H1 (cell line): ENCODE measurements at regions not wholly inside any gene's neighbourhood (a gene's known extent, or its start where the extent isn't known, plus 50 kb on each side); places are given as distances from the start of the nearest gene placed in this dataset.

ENCODE experiments used
- CEBPB ChIP-seq: IDR thresholded peaks from 2 replicates; pipeline ENCODE4 v1.6.1; 2012; ENCODE audit warnings: low read depth, low read length
- CHD7 ChIP-seq: fragments of 300-600 bp; sonication (generic); IDR thresholded peaks from 2 replicates; pipeline ENCODE4 v1.7.1; 2012; ENCODE audit warnings: low read length, moderate library complexity, mild to moderate bottlenecking, inconsistent platforms; ENCODE audit not compliant: insufficient replicate concordance
- GTF2F1 ChIP-seq: IDR thresholded peaks from 2 replicates; pipeline ENCODE4 v1.6.1; 2012; ENCODE audit warnings: low read depth, low read length, improper control_type of control experiment, borderline replicate concordance
- RAD21 ChIP-seq, 2 experiments: IDR thresholded peaks in 1 of 2; conservative IDR thresholded peaks in 1 of 2; 2 replicates each; pipeline ENCODE4 v1.6.1; 2011; ENCODE audit warnings: low read depth in 2 of 2, low read length in 2 of 2, improper control_type of control experiment in 1 of 2, inconsistent platforms in 1 of 2, mild to moderate bottlenecking in 1 of 2, moderate library complexity in 1 of 2
- SP1 ChIP-seq: IDR thresholded peaks from 2 replicates; pipeline ENCODE4 v1.6.1; 2011; ENCODE audit warnings: low read depth, low read length
- TBP ChIP-seq: IDR thresholded peaks from 2 replicates; pipeline ENCODE4 v1.6.1; 2011; ENCODE audit warnings: low read depth, low read length, improper control_type of control experiment
- USF2 ChIP-seq: IDR thresholded peaks from 2 replicates; pipeline ENCODE4 v1.6.1; 2011; ENCODE audit warnings: low read length, improper control_type of control experiment
- TF ChIP-seq, protein P1 (sequence below), 3 experiments: IDR thresholded peaks; 1 replicate in 2 of 3; 2 replicates in 1 of 3; pipeline versions ENCODE4 v1.5.1 to v1.6.1; 2011; ENCODE audit warnings: low read length in 3 of 3, mild to moderate bottlenecking in 3 of 3, inconsistent platforms in 2 of 3, low read depth in 1 of 3, moderate library complexity in 1 of 3; ENCODE audit not compliant: insufficient read depth in 1 of 3; ENCODE audit errors: control extremely low read depth in 1 of 3

DNA sequence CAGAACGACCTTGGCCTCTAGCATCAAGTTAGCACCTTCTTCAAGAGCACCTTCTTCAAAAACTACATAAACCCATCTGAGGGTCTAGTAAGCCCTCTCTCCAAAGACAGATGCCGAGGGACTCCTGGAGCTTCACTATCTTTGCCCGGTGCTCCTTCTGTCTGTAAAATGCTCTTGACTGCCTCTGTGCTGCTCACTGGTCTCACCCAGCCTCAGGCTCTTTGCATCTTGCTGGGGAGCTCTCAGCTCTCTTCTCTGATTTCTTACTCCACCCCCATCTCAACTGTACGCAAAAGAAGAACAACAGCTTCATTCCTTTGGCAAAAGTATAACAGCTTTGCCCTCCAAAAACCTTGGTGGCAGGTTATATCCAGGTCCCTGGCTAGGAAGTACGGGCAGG, 404.2 kb downstream of the KLF12 start:
- no peak for TF ChIP-seq TBP
- TF ChIP-seq GTF2F1, result no peak
- no peak for TF ChIP-seq USF2
- no peak for TF ChIP-seq SP1
- TF ChIP-seq CHD7, result no peak
- TF ChIP-seq, protein P1, sequence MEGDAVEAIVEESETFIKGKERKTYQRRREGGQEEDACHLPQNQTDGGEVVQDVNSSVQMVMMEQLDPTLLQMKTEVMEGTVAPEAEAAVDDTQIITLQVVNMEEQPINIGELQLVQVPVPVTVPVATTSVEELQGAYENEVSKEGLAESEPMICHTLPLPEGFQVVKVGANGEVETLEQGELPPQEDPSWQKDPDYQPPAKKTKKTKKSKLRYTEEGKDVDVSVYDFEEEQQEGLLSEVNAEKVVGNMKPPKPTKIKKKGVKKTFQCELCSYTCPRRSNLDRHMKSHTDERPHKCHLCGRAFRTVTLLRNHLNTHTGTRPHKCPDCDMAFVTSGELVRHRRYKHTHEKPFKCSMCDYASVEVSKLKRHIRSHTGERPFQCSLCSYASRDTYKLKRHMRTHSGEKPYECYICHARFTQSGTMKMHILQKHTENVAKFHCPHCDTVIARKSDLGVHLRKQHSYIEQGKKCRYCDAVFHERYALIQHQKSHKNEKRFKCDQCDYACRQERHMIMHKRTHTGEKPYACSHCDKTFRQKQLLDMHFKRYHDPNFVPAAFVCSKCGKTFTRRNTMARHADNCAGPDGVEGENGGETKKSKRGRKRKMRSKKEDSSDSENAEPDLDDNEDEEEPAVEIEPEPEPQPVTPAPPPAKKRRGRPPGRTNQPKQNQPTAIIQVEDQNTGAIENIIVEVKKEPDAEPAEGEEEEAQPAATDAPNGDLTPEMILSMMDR (IDR thresholded peaks at IDR 0.05; ENCODE audit: control extremely low read depth in 1 of 3, insufficient read depth in 1 of 3, low read depth in 1 of 3, low read length in 3 of 3), result no peak
- TF ChIP-seq CEBPB, result no peak
- no peak for TF ChIP-seq RAD21 (IDR thresholded peaks at IDR 0.05 in 1 of 2, conservative IDR thresholded peaks at IDR 0.05 in 1 of 2; ENCODE audit: low read depth in 2 of 2, low read length in 2 of 2)
